Suprapubic skin (tissue), 4 donors: ENCODE measurements at regions not wholly inside any gene's neighbourhood (a gene's known extent, or its start where the extent isn't known, plus 50 kb on each side); places are given as distances from the start of the nearest gene placed in this dataset.

Experiments used
- CTCF ChIP-seq, 2 donors: fragments of 200-600 bp in 1 of 2; fragments of 450-650 bp in 1 of 2; sonication (generic) in 1 of 2; IDR thresholded peaks; one replicate each; pipeline ENCODE4 v1.5.1; 2016 to 2019; ENCODE audit warnings: antibody characterized with exemption in 2 of 2, mild to moderate bottlenecking in 1 of 2, moderate library complexity in 1 of 2
- EP300 ChIP-seq: sonication (generic); formaldehyde crosslinking; IDR thresholded peaks from one replicate; pipeline ENCODE4 v1.6.1; 2017; ENCODE audit warnings: antibody characterized with exemption
- POLR2A ChIP-seq, 2 donors: fragments of 450-650 bp; IDR thresholded peaks; one replicate each; pipeline ENCODE4 v1.6.1; 2017; ENCODE audit warnings: antibody characterized with exemption in 2 of 2, mild to moderate bottlenecking in 2 of 2, moderate library complexity in 2 of 2
- POLR2AphosphoS5 ChIP-seq, 3 donors: sonication (generic); formaldehyde crosslinking; IDR thresholded peaks; one replicate each; pipeline ENCODE4 v1.6.1; 2017; ENCODE audit warnings: antibody characterized with exemption in 3 of 3

- no peak for TF ChIP-seq EP300
- TF ChIP-seq CTCF (IDR thresholded peaks at IDR 0.05), result no peak
- TF ChIP-seq POLR2A (IDR thresholded peaks at IDR 0.05), result no peak
- no peak for TF ChIP-seq POLR2AphosphoS5 (IDR thresholded peaks at IDR 0.05)
Observed at GRCh38 chr1:58006421-58007046, 540.0 kb downstream of the OMA1 start.
